HG02852 (cell line): ENCODE measurements at regions not wholly inside any gene's neighbourhood (a gene's known extent, or its start where the extent isn't known, plus 50 kb on each side); places are given as distances from the start of the nearest gene placed in this dataset.

ENCODE experiments used
- ATAC-seq: cut with Tn5 transposase; IDR thresholded peaks from one replicate; pipeline ENCODE4 v1.9.1; 2021; ENCODE audit warnings: mild to moderate bottlenecking, moderate library complexity; ENCODE audit not compliant: unreplicated experiment

GRCh38 chr2:121895723-121896571, 140.5 kb downstream of the TSN start:
- no peak for ATAC-seq

GRCh38 chr2:121897335-121897970, 142.0 kb downstream of the TSN start:
- ATAC-seq = peak; percentile 72

- no peak for ATAC-seq
Observed at GRCh38 chr2:121898483-121898882, 143.0 kb downstream of the TSN start.

GRCh38 chr2:121900391-121900790, 144.9 kb downstream of the TSN start:
- ATAC-seq = no peak

GRCh38 chr2:121902171-121902591, 146.7 kb downstream of the TSN start:
- ATAC-seq = no peak

GRCh38 chr2:121902616-121903015, 147.2 kb downstream of the TSN start:
- no peak for ATAC-seq

GRCh38 chr2:121903037-121903689, 147.7 kb downstream of the TSN start:
- ATAC-seq = no peak

- no peak for ATAC-seq
Observed at GRCh38 chr2:121904656-121905055, 149.2 kb downstream of the TSN start.

- no peak for ATAC-seq
Observed at GRCh38 chr2:121905201-121905600, 149.8 kb downstream of the TSN start.

- no peak for ATAC-seq
Observed at GRCh38 chr2:121906170-121906569, 150.7 kb downstream of the TSN start.

GRCh38 chr2:121907928-121908327, 152.5 kb downstream of the TSN start:
- no peak for ATAC-seq

- ATAC-seq = no peak
Observed at GRCh38 chr2:121910139-121910538, 154.7 kb downstream of the TSN start.

- no peak for ATAC-seq
Observed at GRCh38 chr2:121911036-121911435, 155.6 kb downstream of the TSN start.

- no peak for ATAC-seq
Observed at GRCh38 chr2:121917143-121917542, 161.7 kb downstream of the TSN start.

GRCh38 chr2:121918231-121918630, 162.8 kb downstream of the TSN start:
- ATAC-seq = no peak

- no peak for ATAC-seq
Observed at GRCh38 chr2:121919803-121920202, 164.4 kb downstream of the TSN start.

- ATAC-seq = no peak
Observed at GRCh38 chr2:121925466-121925865, 170.0 kb downstream of the TSN start.

GRCh38 chr2:121943285-121943684, 187.8 kb downstream of the TSN start:
- ATAC-seq = no peak

- no peak for ATAC-seq
Observed at GRCh38 chr2:121944072-121944831, 188.8 kb downstream of the TSN start.

GRCh38 chr2:121947674-121948073, 192.2 kb downstream of the TSN start:
- ATAC-seq = no peak

- no peak for ATAC-seq
Observed at GRCh38 chr2:121949271-121949670, 193.8 kb downstream of the TSN start.
